PC-9 (cell line): ENCODE measurements at regions not wholly inside any gene's neighbourhood (a gene's known extent, or its start where the extent isn't known, plus 50 kb on each side); places are given as distances from the start of the nearest gene placed in this dataset.

Experiments
- BruUV-seq: library from RNA; stranded (reverse); fragments of 400-500 nt; replicated peaks from 2 replicates; lab custom pipeline; 2021; lab: Mats Ljungman, UMichigan
- CTCF ChIA-PET: fragments of 300-600 bp; sonication (Branson Sonifier 250); formaldehyde crosslinking; loops from one replicate; lab custom pipeline; 2022; ENCODE audit warnings: antibody characterized with exemption; lab: Charles Lee
- POLR2A ChIA-PET: fragments of 300-600 bp; sonication (Branson Sonifier 250); formaldehyde crosslinking; loops from one replicate; lab custom pipeline; 2022; ENCODE audit warnings: antibody characterized with exemption; ENCODE audit not compliant: unreplicated experiment; lab: Charles Lee
- DNase-seq, 2 experiments: peaks; one replicate each; pipeline versions ENCODE4 v3.0.0 to v3.0.0-alpha.2; 2015 to 2022; ENCODE audit warnings: mixed read lengths in 1 of 2
- H2AFZ ChIP-seq: fragments of 200-600 bp; sonication (generic); 2 replicates; pipeline ENCODE4 v1.8.1; 2017; ENCODE audit warnings: antibody characterized with exemption
- H3F3A ChIP-seq: fragments of 200-600 bp; sonication (generic); 2 replicates; pipeline ENCODE4 v1.8.1; 2017; ENCODE audit warnings: antibody characterized with exemption, mild to moderate bottlenecking, low read depth; ENCODE audit not compliant: insufficient read depth
- H3K27ac ChIP-seq: fragments of 200-600 bp; sonication (generic); 2 replicates; pipeline ENCODE4 v1.6.1; 2016; ENCODE audit warnings: mixed run types
- H3K27me3 ChIP-seq: fragments of 200-600 bp; sonication (generic); 2 replicates; pipeline ENCODE4 v1.6.1; 2016; ENCODE audit warnings: low read depth, mixed run types; ENCODE audit not compliant: insufficient read depth
- H3K36me3 ChIP-seq: fragments of 200-600 bp; sonication (generic); 2 replicates; pipeline ENCODE4 v1.6.1; 2016; ENCODE audit warnings: low read depth, mixed run types
- H3K4me1 ChIP-seq: fragments of 200-600 bp; sonication (generic); replicated peaks from 2 replicates; pipeline ENCODE4 v1.6.1; 2016; ENCODE audit warnings: mixed run types; ENCODE audit not compliant: insufficient read depth
- H3K4me2 ChIP-seq: fragments of 200-600 bp; sonication (generic); 2 replicates; pipeline ENCODE4 v1.6.1; 2017; ENCODE audit warnings: mixed run types
- H3K4me3 ChIP-seq: fragments of 200-600 bp; sonication (generic); 2 replicates; pipeline ENCODE4 v1.6.1; 2016; ENCODE audit warnings: mixed run types
- H3K79me2 ChIP-seq: fragments of 200-600 bp; sonication (generic); 2 replicates; pipeline ENCODE4 v1.6.1; 2017; ENCODE audit warnings: low read depth, mixed run types
- H3K9me2 ChIP-seq: fragments of 200-600 bp; sonication (generic); 2 replicates; pipeline ENCODE4 v1.8.1; 2017; ENCODE audit warnings: mild to moderate bottlenecking; ENCODE audit not compliant: insufficient read depth
- H3K9me3 ChIP-seq: fragments of 200-600 bp; sonication (generic); 2 replicates; pipeline ENCODE4 v1.8.1; 2016; ENCODE audit warnings: low read depth; ENCODE audit not compliant: insufficient read depth
- H4K20me1 ChIP-seq: fragments of 200-600 bp; sonication (generic); 2 replicates; pipeline ENCODE4 v1.8.1; 2017; ENCODE audit not compliant: insufficient read depth
- EZH2 ChIP-seq: fragments of 200-600 bp; sonication (generic); IDR thresholded peaks from 2 replicates; pipeline ENCODE4 v1.8.0; 2017; ENCODE audit warnings: antibody characterized with exemption, low read depth
- intact Hi-C: fragments of 100-400 bp; cut with micrococcal nuclease; formaldehyde crosslinking; loops from one replicate; pipeline ENCODE4 v1.10.0; 2022; ENCODE audit not compliant: unreplicated experiment
- TF ChIP-seq, protein P1 (sequence below): fragments of 200-600 bp; sonication (generic); conservative IDR thresholded peaks from 2 replicates; pipeline ENCODE4 v1.6.1; 2017; ENCODE audit warnings: mixed run types, antibody characterized with exemption, mild to moderate bottlenecking, moderate library complexity

DNA sequence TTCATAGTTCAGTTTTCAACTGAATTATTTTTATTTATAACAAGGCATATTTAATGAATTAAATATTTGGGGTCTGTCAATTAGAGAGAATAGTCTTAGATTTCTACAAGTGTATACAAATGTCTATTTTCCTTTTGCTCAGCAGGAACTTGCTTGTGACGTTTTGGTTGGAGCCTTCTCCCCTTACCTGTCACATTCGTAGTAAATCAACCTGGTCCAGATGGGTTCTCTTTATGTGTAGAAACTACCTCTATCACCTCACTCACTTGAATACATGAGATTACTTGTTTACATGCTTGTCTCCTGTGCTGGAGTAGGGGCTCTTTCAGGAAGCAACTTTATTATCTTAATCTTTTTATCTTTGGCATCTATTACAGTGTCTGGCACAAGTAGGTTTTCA is 938.3 kb upstream of the IGFBP7 start:
- Histone ChIP-seq H2AFZ (no peak overlapping the region), H3K79me2 (no peaks in the 10 kb centered on the region), H3K4me2 (no peak overlapping the region), H3K27ac (no peak overlapping the region), H3K36me3 (no peaks in the 10 kb centered on the region), H3K27me3 (no peaks in the 10 kb centered on the region), H3K9me3 (no peaks in the 10 kb centered on the region), H3K9me2 (no peaks in the 10 kb centered on the region), H3K4me3 (no peak overlapping the region), H3K4me1 (no peaks in the 10 kb centered on the region), H3F3A (no peaks in the 10 kb centered on the region), H4K20me1 (no peaks in the 10 kb centered on the region)
- no TSS peak for BruUV-seq
- intact Hi-C loops = no loop called here
- ChIA-PET POLR2A (no interaction called here), CTCF (no interaction called here)
- TF ChIP-seq, protein P1, sequence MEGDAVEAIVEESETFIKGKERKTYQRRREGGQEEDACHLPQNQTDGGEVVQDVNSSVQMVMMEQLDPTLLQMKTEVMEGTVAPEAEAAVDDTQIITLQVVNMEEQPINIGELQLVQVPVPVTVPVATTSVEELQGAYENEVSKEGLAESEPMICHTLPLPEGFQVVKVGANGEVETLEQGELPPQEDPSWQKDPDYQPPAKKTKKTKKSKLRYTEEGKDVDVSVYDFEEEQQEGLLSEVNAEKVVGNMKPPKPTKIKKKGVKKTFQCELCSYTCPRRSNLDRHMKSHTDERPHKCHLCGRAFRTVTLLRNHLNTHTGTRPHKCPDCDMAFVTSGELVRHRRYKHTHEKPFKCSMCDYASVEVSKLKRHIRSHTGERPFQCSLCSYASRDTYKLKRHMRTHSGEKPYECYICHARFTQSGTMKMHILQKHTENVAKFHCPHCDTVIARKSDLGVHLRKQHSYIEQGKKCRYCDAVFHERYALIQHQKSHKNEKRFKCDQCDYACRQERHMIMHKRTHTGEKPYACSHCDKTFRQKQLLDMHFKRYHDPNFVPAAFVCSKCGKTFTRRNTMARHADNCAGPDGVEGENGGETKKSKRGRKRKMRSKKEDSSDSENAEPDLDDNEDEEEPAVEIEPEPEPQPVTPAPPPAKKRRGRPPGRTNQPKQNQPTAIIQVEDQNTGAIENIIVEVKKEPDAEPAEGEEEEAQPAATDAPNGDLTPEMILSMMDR = no peak
- no peak for TF ChIP-seq EZH2
- DNase-seq = no peak

DNA sequence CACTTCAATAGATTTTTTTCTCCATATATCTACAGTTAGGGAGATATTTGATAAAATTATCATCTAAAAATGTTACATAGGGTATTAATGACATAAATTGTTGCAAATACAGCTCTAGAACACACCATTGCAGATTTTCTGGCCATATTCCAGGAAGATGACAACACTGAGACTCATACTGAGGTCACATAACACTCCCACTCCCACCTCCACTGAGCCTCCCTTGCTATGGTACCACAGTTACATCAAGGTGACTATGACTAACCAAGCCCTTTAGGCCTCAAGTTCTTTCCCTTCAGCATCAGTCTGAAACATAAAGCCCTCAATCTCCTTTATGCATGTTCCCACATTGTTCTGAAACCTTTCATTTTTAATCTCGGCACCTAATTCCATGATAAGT is 932.0 kb upstream of the IGFBP7 start:
- BruUV-seq = no TSS peak
- CTCF ChIA-PET = no interaction called here
- no peak overlapping the region for H3K4me2 ChIP-seq

DNA sequence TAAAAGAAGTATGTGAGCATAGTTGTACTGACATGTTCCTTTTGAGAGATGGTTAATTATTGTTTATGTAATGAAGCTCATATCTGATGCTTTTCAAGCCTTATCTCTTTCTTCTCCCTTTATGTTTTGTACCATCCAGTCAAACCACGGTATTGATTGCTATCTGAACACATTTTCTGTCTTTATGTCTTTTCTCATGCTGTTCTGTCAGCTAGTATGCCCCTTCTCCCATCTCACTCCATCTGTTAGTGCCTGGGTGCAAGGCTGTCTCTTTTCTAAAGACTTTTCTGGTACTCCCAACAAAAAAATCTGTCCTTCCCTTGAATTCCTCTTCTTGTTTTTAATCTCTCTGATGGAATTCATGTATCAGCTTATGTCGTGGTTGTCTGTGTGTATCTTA is 883.8 kb upstream of the IGFBP7 start:
- ChIA-PET CTCF (no interaction called here), POLR2A (no interaction called here)
- H3K9me3 ChIP-seq = no peaks in the 10 kb centered on the region
- no peaks in the 10 kb centered on the region for H3F3A ChIP-seq
- no peaks in the 10 kb centered on the region for H3K36me3 ChIP-seq
- H3K4me3 ChIP-seq = no peak overlapping the region
- no peak overlapping the region for H2AFZ ChIP-seq
- H3K4me1 ChIP-seq = no peaks in the 10 kb centered on the region
- TF ChIP-seq, protein P1 = no peak
- TF ChIP-seq EZH2 = no peak
- H3K79me2 ChIP-seq = no peaks in the 10 kb centered on the region
- H3K27me3 ChIP-seq = no peaks in the 10 kb centered on the region
- no peak overlapping the region for H3K27ac ChIP-seq
- DNase-seq = no peak
- no peaks in the 10 kb centered on the region for H3K9me2 ChIP-seq
- no TSS peak for BruUV-seq
- H4K20me1 ChIP-seq = no peaks in the 10 kb centered on the region
- intact Hi-C loops = no loop called here
- no peak overlapping the region for H3K4me2 ChIP-seq

More for the DNA sequence above, 932.0 kb upstream of the IGFBP7 start:
- no peak for DNase-seq
- no peaks in the 10 kb centered on the region for H3K36me3 ChIP-seq
- H3F3A ChIP-seq = no peaks in the 10 kb centered on the region
- H3K79me2 ChIP-seq = no peaks in the 10 kb centered on the region
- H4K20me1 ChIP-seq = no peaks in the 10 kb centered on the region
- intact Hi-C loops = no loop called here
- H3K27me3 ChIP-seq = no peaks in the 10 kb centered on the region
- H3K4me3 ChIP-seq = no peak overlapping the region
- no peaks in the 10 kb centered on the region for H3K9me2 ChIP-seq
- no peaks in the 10 kb centered on the region for H3K9me3 ChIP-seq
- H3K4me1 ChIP-seq = no peaks in the 10 kb centered on the region
- TF ChIP-seq EZH2 = no peak
- TF ChIP-seq, protein P1 = no peak
- H2AFZ ChIP-seq = no peak overlapping the region
- H3K27ac ChIP-seq = no peak overlapping the region
- POLR2A ChIA-PET = no interaction called here
